IMR-90 (cell line): ENCODE measurements at regions not wholly inside any gene's neighbourhood (a gene's known extent, or its start where the extent isn't known, plus 50 kb on each side); places are given as distances from the start of the nearest gene placed in this dataset.

Source experiments
- ATAC-seq: fragments of 200-7000 bp; cut with Tn5 transposase; 2 replicates; pipeline ENCODE4 v1.9.1; 2020; ENCODE audit warnings: low read depth, mild to moderate bottlenecking, moderate library complexity
- BruUV-seq: library from RNA; stranded (reverse); fragments of 400-500 nt; replicated peaks from 2 replicates; lab custom pipeline; 2021; lab: Mats Ljungman, UMichigan
- CTCF ChIA-PET: fragments of 300-600 bp; formaldehyde crosslinking; extraction: SDS; loops from one replicate; lab custom pipeline; 2021; ENCODE audit warnings: antibody characterized with exemption; lab: Yijun Ruan, JAX
- POLR2A ChIA-PET: fragments of 300-600 bp; sonication (Branson Sonifier 250); formaldehyde crosslinking; loops from one replicate; lab custom pipeline; 2022; ENCODE audit warnings: antibody characterized with exemption; ENCODE audit not compliant: unreplicated experiment; lab: Charles Lee
- DNase-seq: peaks from one replicate; pipeline ENCODE4 v3.0.0; 2013
- H2AFZ ChIP-seq: replicated peaks from 2 replicates; pipeline ENCODE3; 2013; ENCODE audit warnings: low read length, mild to moderate bottlenecking; ENCODE audit not compliant: poor library complexity
- H2AK5ac ChIP-seq: 2 replicates; pipeline ENCODE4 v1.6.1; 2013; ENCODE audit warnings: low read depth, low read length, inconsistent platforms
- H2AK9ac ChIP-seq: replicated peaks from 2 replicates; pipeline ENCODE3; 2013; ENCODE audit warnings: mild to moderate bottlenecking, low read depth, low read length, moderate library complexity; ENCODE audit not compliant: poor library complexity
- H2BK120ac ChIP-seq: 2 replicates; pipeline ENCODE4 v1.6.1; 2013; ENCODE audit warnings: low read depth, low read length, inconsistent platforms
- H2BK15ac ChIP-seq: 3 replicates; pipeline ENCODE4 v1.6.1; 2013; ENCODE audit warnings: low read depth, low read length, inconsistent platforms
- H2BK20ac ChIP-seq: 2 replicates; pipeline ENCODE4 v1.6.1; 2013; ENCODE audit warnings: low read depth, mild to moderate bottlenecking, inconsistent platforms, low read length, moderate library complexity
- H2BK5ac ChIP-seq: 2 replicates; pipeline ENCODE4 v1.6.1; 2013; ENCODE audit warnings: mild to moderate bottlenecking, low read depth, low read length, inconsistent platforms; ENCODE audit not compliant: poor library complexity, severe bottlenecking
- H3K14ac ChIP-seq: replicated peaks from 2 replicates; pipeline ENCODE4 v1.6.1; 2013; ENCODE audit warnings: low read depth, low read length, inconsistent platforms
- H3K18ac ChIP-seq: 2 replicates; pipeline ENCODE4 v1.6.1; 2013; ENCODE audit warnings: low read depth, low read length, control low read depth
- H3K23ac ChIP-seq: 2 replicates; pipeline ENCODE4 v1.6.1; 2013; ENCODE audit warnings: low read depth, low read length, inconsistent platforms
- H3K27ac ChIP-seq: 2 replicates; pipeline ENCODE4 v1.5.1; 2013; ENCODE audit warnings: mild to moderate bottlenecking, control low read depth, low read length; ENCODE audit not compliant: insufficient read depth
- H3K27me3 ChIP-seq: 2 replicates; pipeline ENCODE4 v1.6.1; 2013; ENCODE audit warnings: low read length; ENCODE audit not compliant: control insufficient read depth, insufficient read depth
- H3K36me3 ChIP-seq: 2 replicates; pipeline ENCODE4 v1.6.1; 2013; ENCODE audit warnings: low read length, mixed read lengths; ENCODE audit not compliant: control insufficient read depth, insufficient read depth
- H3K4ac ChIP-seq: 2 replicates; pipeline ENCODE4 v1.6.1; 2013; ENCODE audit warnings: low read depth, low read length, inconsistent platforms
- H3K4me1 ChIP-seq: 2 replicates; pipeline ENCODE4 v1.6.1; 2013; ENCODE audit warnings: low read length, mixed read lengths; ENCODE audit not compliant: control insufficient read depth, insufficient read depth
- H3K4me2 ChIP-seq: 2 replicates; pipeline ENCODE4 v1.6.1; 2013; ENCODE audit warnings: low read depth, mild to moderate bottlenecking, control low read depth, low read length, moderate library complexity
- H3K4me3 ChIP-seq: 2 replicates; pipeline ENCODE4 v1.5.1; 2013; ENCODE audit warnings: low read depth, mild to moderate bottlenecking, control low read depth, low read length, moderate library complexity; ENCODE audit not compliant: insufficient read depth
- H3K56ac ChIP-seq: 2 replicates; pipeline ENCODE4 v1.6.1; 2013; ENCODE audit warnings: low read length, inconsistent platforms; ENCODE audit not compliant: insufficient read depth; ENCODE audit errors: extremely low read depth
- H3K79me1 ChIP-seq, 2 experiments: 2 replicates each; pipeline ENCODE4 v1.6.1; 2013; ENCODE audit warnings: low read length in 2 of 2, inconsistent platforms in 1 of 2, low read depth in 1 of 2
- H3K9ac ChIP-seq: 2 replicates; pipeline ENCODE4 v1.6.1; 2013; ENCODE audit warnings: low read depth, low read length, control low read depth
- H3K9me1 ChIP-seq: 2 replicates; pipeline ENCODE4 v1.6.1; 2013; ENCODE audit warnings: low read length, inconsistent platforms; ENCODE audit not compliant: insufficient read depth
- H3K9me3 ChIP-seq: 2 replicates; pipeline ENCODE4 v1.6.1; 2013; ENCODE audit warnings: low read length; ENCODE audit not compliant: control insufficient read depth, insufficient read depth
- H4K20me1 ChIP-seq: 2 replicates; pipeline ENCODE4 v1.6.1; 2013; ENCODE audit warnings: low read length, inconsistent platforms; ENCODE audit not compliant: insufficient read depth
- H4K5ac ChIP-seq: 2 replicates; pipeline ENCODE4 v1.6.1; 2013; ENCODE audit warnings: mild to moderate bottlenecking, low read depth, low read length, control low read depth
- H4K8ac ChIP-seq, 2 experiments: 2 replicates each; pipeline ENCODE4 v1.6.1; 2013; ENCODE audit warnings: low read depth in 2 of 2, low read length in 2 of 2, control low read depth in 1 of 2, inconsistent platforms in 1 of 2
- H4K91ac ChIP-seq: 2 replicates; pipeline ENCODE4 v1.6.1; 2013; ENCODE audit warnings: low read depth, low read length, inconsistent platforms; ENCODE audit not compliant: insufficient read depth
- BHLHE40 ChIP-seq: fragments of 150-350 bp; IDR thresholded peaks from 2 replicates; pipeline ENCODE4 v1.6.1; 2016; ENCODE audit warnings: mild to moderate bottlenecking, low read depth, low read length
- CEBPB ChIP-seq: IDR thresholded peaks from 2 replicates; pipeline ENCODE4 v1.6.1; 2012; ENCODE audit warnings: low read depth, low read length, improper control_type of control experiment
- FOS ChIP-seq: fragments of 150-350 bp; IDR thresholded peaks from 2 replicates; pipeline ENCODE4 v1.6.1; 2016; ENCODE audit warnings: low read depth, low read length
- MAFK ChIP-seq: IDR thresholded peaks from 2 replicates; pipeline ENCODE4 v1.6.1; 2012; ENCODE audit warnings: low read depth, low read length, improper control_type of control experiment
- MAZ ChIP-seq: IDR thresholded peaks from 2 replicates; pipeline ENCODE4 v1.6.1; 2012; ENCODE audit warnings: low read depth, mild to moderate bottlenecking, low read length, improper control_type of control experiment, moderate library complexity, borderline replicate concordance
- MXI1 ChIP-seq: IDR thresholded peaks from 2 replicates; pipeline ENCODE4 v1.6.1; 2012; ENCODE audit warnings: low read depth, mild to moderate bottlenecking, low read length, moderate library complexity, borderline replicate concordance
- NFE2L2 ChIP-seq: fragments of 150-350 bp; IDR thresholded peaks from 2 replicates; pipeline ENCODE4 v1.6.1; 2016; ENCODE audit warnings: low read depth, mild to moderate bottlenecking, low read length
- POLR2A ChIP-seq: IDR thresholded peaks from 2 replicates; pipeline ENCODE4 v1.6.1; 2012; ENCODE audit warnings: mild to moderate bottlenecking, low read depth, low read length
- RAD21 ChIP-seq: IDR thresholded peaks from 2 replicates; pipeline ENCODE4 v1.6.1; 2012; ENCODE audit warnings: low read length, improper control_type of control experiment
- RCOR1 ChIP-seq: IDR thresholded peaks from 2 replicates; pipeline ENCODE4 v1.6.1; 2012; ENCODE audit warnings: mild to moderate bottlenecking, low read length, improper control_type of control experiment; ENCODE audit not compliant: insufficient replicate concordance
- RFX5 ChIP-seq: IDR thresholded peaks from 2 replicates; pipeline ENCODE4 v1.8.0; 2012; ENCODE audit warnings: low read depth, mild to moderate bottlenecking, low read length, moderate library complexity
- SMC3 ChIP-seq: fragments of 150-350 bp; IDR thresholded peaks from 2 replicates; pipeline ENCODE4 v1.6.1; 2016; ENCODE audit warnings: low read depth, mild to moderate bottlenecking, antibody characterized with exemption, low read length, moderate library complexity
- USF2 ChIP-seq: fragments of 150-350 bp; IDR thresholded peaks from 2 replicates; pipeline ENCODE4 v1.6.1; 2017; ENCODE audit warnings: mild to moderate bottlenecking, antibody characterized with exemption, low read length, low read depth
- WGBS, 2 experiments: methylation state at CpG; one replicate each; pipeline versions ENCODE4 v1.1.5 to v1.1.7; 2013; ENCODE audit warnings: missing lambda C conversion rate in 2 of 2; ENCODE audit not compliant: insufficient read length in 1 of 2; ENCODE audit errors: extremely low coverage in 2 of 2; 5-methylcytosine and 5-hydroxymethylcytosine counted together
- dilution Hi-C: fragments of 300-500 bp; cut with HindIII; formaldehyde crosslinking; loops from one replicate; pipeline ENCODE4 v1.14.3; 2018; ENCODE audit warnings: low sequenced_read_pairs; ENCODE audit not compliant: unreplicated experiment
- in situ Hi-C: fragments of 300-500 bp; cut with MboI; formaldehyde crosslinking; loops from 3 replicates; pipeline ENCODE4 v1.14.3; 2019; ENCODE audit warnings: low sequenced_read_pairs, inconsistent platforms, mixed read lengths
- intact Hi-C: fragments of 100-400 bp; cut with micrococcal nuclease; formaldehyde crosslinking; loops from 2 replicates; pipeline ENCODE4 v1.10.0; 2022
- TF ChIP-seq, protein P1 (sequence below): fragments of 150-350 bp; IDR thresholded peaks from 2 replicates; pipeline ENCODE4 v1.6.1; 2016; ENCODE audit warnings: low read depth, mild to moderate bottlenecking, low read length, moderate library complexity, borderline replicate concordance
- TF ChIP-seq, protein P2 (sequence below): conservative IDR thresholded peaks from 2 replicates; pipeline ENCODE4 v1.5.1; 2012; ENCODE audit warnings: mild to moderate bottlenecking, low read depth, low read length, improper control_type of control experiment

- Histone ChIP-seq H4K8ac (no peak overlapping the region), H2AFZ (no peak overlapping the region), H3K79me1 (no peaks in the 10 kb centered on the region), H3K36me3 (no peaks in the 10 kb centered on the region), H3K27me3 (no peaks in the 10 kb centered on the region), H4K91ac (no peak overlapping the region), H3K23ac (no peak overlapping the region), H3K9me3 (no peaks in the 10 kb centered on the region), H3K27ac (no peak overlapping the region), H2AK5ac (no peak overlapping the region), H3K56ac (no peak overlapping the region), H3K14ac (no peak overlapping the region), H4K5ac (no peak overlapping the region), H3K18ac (no peak overlapping the region), H3K9ac (no peak overlapping the region), H3K4me3 (no peak overlapping the region), H2AK9ac (no peak overlapping the region), H2BK5ac (no peak overlapping the region), H3K4me1 (no peaks in the 10 kb centered on the region), H2BK120ac (no peak overlapping the region), H3K4me2 (no peak overlapping the region), H2BK15ac (no peak overlapping the region), H3K4ac (no peak overlapping the region), H4K20me1 (no peaks in the 10 kb centered on the region), H2BK20ac (no peak overlapping the region), H3K9me1 (no peaks in the 10 kb centered on the region)
- TF ChIP-seq FOS, result no peak
- no peak for TF ChIP-seq RAD21
- TF ChIP-seq, protein P1, sequence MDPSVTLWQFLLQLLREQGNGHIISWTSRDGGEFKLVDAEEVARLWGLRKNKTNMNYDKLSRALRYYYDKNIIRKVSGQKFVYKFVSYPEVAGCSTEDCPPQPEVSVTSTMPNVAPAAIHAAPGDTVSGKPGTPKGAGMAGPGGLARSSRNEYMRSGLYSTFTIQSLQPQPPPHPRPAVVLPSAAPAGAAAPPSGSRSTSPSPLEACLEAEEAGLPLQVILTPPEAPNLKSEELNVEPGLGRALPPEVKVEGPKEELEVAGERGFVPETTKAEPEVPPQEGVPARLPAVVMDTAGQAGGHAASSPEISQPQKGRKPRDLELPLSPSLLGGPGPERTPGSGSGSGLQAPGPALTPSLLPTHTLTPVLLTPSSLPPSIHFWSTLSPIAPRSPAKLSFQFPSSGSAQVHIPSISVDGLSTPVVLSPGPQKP, result no peak
- TF ChIP-seq RFX5, result no peak
- no peak for TF ChIP-seq NFE2L2
- no peak for TF ChIP-seq USF2
- no peak for TF ChIP-seq POLR2A
- TF ChIP-seq RCOR1, result no peak
- no peak for TF ChIP-seq MXI1
- TF ChIP-seq SMC3, result no peak
- no peak for TF ChIP-seq MAFK
- TF ChIP-seq, protein P2, sequence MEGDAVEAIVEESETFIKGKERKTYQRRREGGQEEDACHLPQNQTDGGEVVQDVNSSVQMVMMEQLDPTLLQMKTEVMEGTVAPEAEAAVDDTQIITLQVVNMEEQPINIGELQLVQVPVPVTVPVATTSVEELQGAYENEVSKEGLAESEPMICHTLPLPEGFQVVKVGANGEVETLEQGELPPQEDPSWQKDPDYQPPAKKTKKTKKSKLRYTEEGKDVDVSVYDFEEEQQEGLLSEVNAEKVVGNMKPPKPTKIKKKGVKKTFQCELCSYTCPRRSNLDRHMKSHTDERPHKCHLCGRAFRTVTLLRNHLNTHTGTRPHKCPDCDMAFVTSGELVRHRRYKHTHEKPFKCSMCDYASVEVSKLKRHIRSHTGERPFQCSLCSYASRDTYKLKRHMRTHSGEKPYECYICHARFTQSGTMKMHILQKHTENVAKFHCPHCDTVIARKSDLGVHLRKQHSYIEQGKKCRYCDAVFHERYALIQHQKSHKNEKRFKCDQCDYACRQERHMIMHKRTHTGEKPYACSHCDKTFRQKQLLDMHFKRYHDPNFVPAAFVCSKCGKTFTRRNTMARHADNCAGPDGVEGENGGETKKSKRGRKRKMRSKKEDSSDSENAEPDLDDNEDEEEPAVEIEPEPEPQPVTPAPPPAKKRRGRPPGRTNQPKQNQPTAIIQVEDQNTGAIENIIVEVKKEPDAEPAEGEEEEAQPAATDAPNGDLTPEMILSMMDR, result no peak
- no peak for TF ChIP-seq MAZ
- TF ChIP-seq BHLHE40, result no peak
- no peak for TF ChIP-seq CEBPB
- no TSS peak for BruUV-seq
- intact Hi-C loops, result no loop called here
- in situ Hi-C loops, result no loop called here
- no CpG with 5 or more reads among the region's 2 CpGs for WGBS, 2 experiments
- ATAC-seq (no peak), DNase-seq (no peak)
- POLR2A ChIA-PET, result no interaction called here
- CTCF ChIA-PET, result interaction anchor here (1.4 kb wide), 1 partner anchor 14 kb away, joined by 4 read pairs; no protein-coding TSS in a partner anchor
- dilution Hi-C loops, result no loop called here
Observed at GRCh38 chr7:124086843-124087242, 54.0 kb upstream of the TMEM229A start.
